SK-N-SH treated with all-trans-retinoic acid at 6 μM for 48 hours (cell line): ENCODE measurements at regions not wholly inside any gene's neighbourhood (a gene's known extent, or its start where the extent isn't known, plus 50 kb on each side); places are given as distances from the start of the nearest gene placed in this dataset.

Experiments used
- ATAC-seq: fragments of 200-7000 bp; cut with Tn5 transposase; 3 replicates; pipeline ENCODE4 v1.9.1; 2020; ENCODE audit warnings: mild to moderate bottlenecking, moderate library complexity
- ARNTL ChIP-seq: fragments of 450-650 bp; formaldehyde crosslinking; IDR thresholded peaks from 2 replicates; pipeline ENCODE4 v1.5.0; 2020; ENCODE audit warnings: low read depth, mild to moderate bottlenecking, moderate library complexity, borderline replicate concordance
- BACH2 ChIP-seq: fragments of 250-450 bp; sonication (Bioruptor Pico); IDR thresholded peaks from 2 replicates; pipeline ENCODE4 v1.9.0; 2021; ENCODE audit warnings: mild to moderate bottlenecking, borderline replicate concordance
- CSDC2 ChIP-seq: fragments of 250-450 bp; sonication (Bioruptor Pico); IDR thresholded peaks from 2 replicates; pipeline ENCODE4 v1.5.0; 2020; ENCODE audit warnings: mild to moderate bottlenecking, moderate library complexity
- CSRNP3 ChIP-seq: fragments of 250-450 bp; sonication (Bioruptor Pico); IDR thresholded peaks from 2 replicates; pipeline ENCODE4 v1.5.1; 2021; ENCODE audit warnings: mild to moderate bottlenecking, moderate library complexity
- ESRRG ChIP-seq: fragments of 250-450 bp; sonication (Bioruptor Pico); IDR thresholded peaks from 2 replicates; pipeline ENCODE4 v1.6.1; 2021; ENCODE audit warnings: mild to moderate bottlenecking
- GLIS3 ChIP-seq: fragments of 250-450 bp; sonication (Bioruptor Pico); IDR thresholded peaks from 2 replicates; pipeline ENCODE4 v1.5.0; 2020; ENCODE audit warnings: mild to moderate bottlenecking, moderate library complexity
- OSR1 ChIP-seq: fragments of 250-450 bp; sonication (Bioruptor Pico); IDR thresholded peaks from 2 replicates; pipeline ENCODE4 v1.8.0; 2022; ENCODE audit warnings: moderate library complexity, mild to moderate bottlenecking, inconsistent platforms
- PATZ1 ChIP-seq: fragments of 250-450 bp; sonication (Bioruptor Pico); IDR thresholded peaks from 2 replicates; pipeline ENCODE4 v1.8.0; 2020; ENCODE audit warnings: mild to moderate bottlenecking, moderate library complexity, borderline replicate concordance
- POU6F1 ChIP-seq: fragments of 250-450 bp; sonication (Bioruptor Pico); IDR thresholded peaks from 2 replicates; pipeline ENCODE4 v1.8.0; 2021; ENCODE audit warnings: low read depth, mild to moderate bottlenecking, moderate library complexity, borderline replicate concordance
- RARB ChIP-seq: fragments of 250-450 bp; sonication (Bioruptor Pico); IDR thresholded peaks from 2 replicates; pipeline ENCODE4 v1.8.0; 2021; ENCODE audit warnings: mild to moderate bottlenecking, moderate library complexity
- TCF4 ChIP-seq: fragments of 250-450 bp; sonication (Bioruptor Pico); IDR thresholded peaks from 2 replicates; pipeline ENCODE4 v1.8.0; 2021; ENCODE audit warnings: mild to moderate bottlenecking, moderate library complexity, borderline replicate concordance
- TSHZ2 ChIP-seq: fragments of 250-450 bp; sonication (Bioruptor Pico); IDR thresholded peaks from 2 replicates; pipeline ENCODE4 v1.5.0; 2020; ENCODE audit warnings: mild to moderate bottlenecking, moderate library complexity
- ZFP30 ChIP-seq: fragments of 450-650 bp; formaldehyde crosslinking; IDR thresholded peaks from 2 replicates; pipeline ENCODE4 v1.5.0; 2022; ENCODE audit warnings: mild to moderate bottlenecking, moderate library complexity
- ZNF565 ChIP-seq: fragments of 450-650 bp; formaldehyde crosslinking; conservative IDR thresholded peaks from 2 replicates; pipeline ENCODE4 v1.5.0; 2020; ENCODE audit warnings: low read depth, mild to moderate bottlenecking, moderate library complexity
- ZNF70 ChIP-seq: fragments of 450-650 bp; formaldehyde crosslinking; IDR thresholded peaks from 2 replicates; pipeline ENCODE4 v1.5.0; 2020; ENCODE audit warnings: mild to moderate bottlenecking, moderate library complexity
- ZNF8 ChIP-seq: fragments of 450-650 bp; formaldehyde crosslinking; IDR thresholded peaks from 2 replicates; pipeline ENCODE4 v1.5.0; 2020; ENCODE audit warnings: mild to moderate bottlenecking, moderate library complexity

GRCh38 chr2:84083984-84084383 is 375.1 kb downstream of the SUCLG1 start (continued):
- TF ChIP-seq TSHZ2 (CRISPR knock-in tag) (no peak), BACH2 (CRISPR knock-in tag) (no peak), RARB (CRISPR knock-in tag) (no peak), TCF4 (CRISPR knock-in tag) (no peak)
- TF ChIP-seq, all 23 proteins: peak for 0

- no peak for ATAC-seq
- TF ChIP-seq POU6F1 (CRISPR knock-in tag) (no peak), ZFP30 (CRISPR knock-in tag) (no peak), ESRRG (CRISPR knock-in tag) (no peak), OSR1 (CRISPR knock-in tag) (no peak)
These were observed 380.6 kb downstream of the SUCLG1 start for GRCh38 chr2:84078471-84078870.

GRCh38 chr2:84077496-84077895 is 381.6 kb downstream of the SUCLG1 start:
- ATAC-seq, result peak; percentile 82
- TF ChIP-seq ZNF70 (CRISPR knock-in tag) (no peak), ZFP30 (CRISPR knock-in tag) (no peak), POU6F1 (CRISPR knock-in tag) (no peak), CSDC2 (no peak)

- no peak for ATAC-seq
These were observed 388.0 kb downstream of the SUCLG1 start for GRCh38 chr2:84071050-84071449.

GRCh38 chr2:84065857-84066256 is 393.2 kb downstream of the SUCLG1 start:
- no peak for ATAC-seq
- no peak for TF ChIP-seq GLIS3 (CRISPR knock-in tag)
- no peak for TF ChIP-seq BACH2 (CRISPR knock-in tag)
- no peak for TF ChIP-seq ZNF70 (CRISPR knock-in tag)
- no peak for TF ChIP-seq TCF4 (CRISPR knock-in tag)
- TF ChIP-seq CSRNP3 (CRISPR knock-in tag), result no peak
- TF ChIP-seq OSR1 (CRISPR knock-in tag), result no peak
- TF ChIP-seq PATZ1 (CRISPR knock-in tag), result no peak
- TF ChIP-seq ZFP30 (CRISPR knock-in tag), result no peak
- no peak for TF ChIP-seq ZNF8 (CRISPR knock-in tag)
- TF ChIP-seq CSDC2, result no peak
- TF ChIP-seq ZNF565 (CRISPR knock-in tag), result no peak
- no peak for TF ChIP-seq POU6F1 (CRISPR knock-in tag)
- no peak for TF ChIP-seq TSHZ2 (CRISPR knock-in tag)

More at GRCh38 chr2:84071050-84071449, 388.0 kb downstream of the SUCLG1 start:
- TF ChIP-seq BACH2 (CRISPR knock-in tag), result no peak
- TF ChIP-seq ARNTL (CRISPR knock-in tag), result no peak
- no peak for TF ChIP-seq OSR1 (CRISPR knock-in tag)
